ENCODE measurements at regions not wholly inside any gene's neighbourhood (a gene's known extent, or its start where the extent isn't known, plus 50 kb on each side); places are given as distances from the start of the nearest gene placed in this dataset.
"Not testable (repeated sequence)": the region's sequence is repeated elsewhere in the genome, so short reads cannot be mapped to it uniquely, and the experiment has no call there.

DNA sequence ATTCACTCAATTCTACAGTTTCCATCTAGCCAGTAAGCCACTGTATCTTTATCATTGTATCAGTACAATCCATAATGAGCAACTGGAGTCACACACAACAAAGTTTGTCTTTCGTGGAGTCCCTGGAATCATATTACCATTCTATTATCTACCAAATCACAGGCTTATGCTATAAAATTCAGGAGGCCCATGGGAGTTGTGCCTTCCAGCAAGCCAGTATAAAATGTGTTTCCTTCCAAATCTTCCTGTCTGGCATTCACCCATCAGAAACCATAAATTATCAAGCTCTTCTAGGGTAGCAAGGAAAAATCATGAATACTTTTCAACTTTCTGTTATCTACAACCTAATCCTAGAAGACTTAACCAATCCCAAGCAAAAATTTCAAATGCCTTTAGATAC is 1383.3 kb upstream of the PCDH7 start:
- H3K27me3 ChIP-seq, result no peaks in the 10 kb centered on the region
- H3K9me3 ChIP-seq, result no peaks in the 10 kb centered on the region
- WGBS, 2 donors, result 44 to 49% methylated on average over 1 of the region's 1 CpG
- no peak overlapping the region for H3K4me3 ChIP-seq
- H3K36me3 ChIP-seq, result no peaks in the 10 kb centered on the region
- no peak for DNase-seq (ENCODE audit: low spot score in 2 of 2)
- TF ChIP-seq EP300 (IDR thresholded peaks at IDR 0.05) (no peak), POLR2A (IDR thresholded peaks at IDR 0.05) (no peak)
- TF ChIP-seq, protein P1, sequence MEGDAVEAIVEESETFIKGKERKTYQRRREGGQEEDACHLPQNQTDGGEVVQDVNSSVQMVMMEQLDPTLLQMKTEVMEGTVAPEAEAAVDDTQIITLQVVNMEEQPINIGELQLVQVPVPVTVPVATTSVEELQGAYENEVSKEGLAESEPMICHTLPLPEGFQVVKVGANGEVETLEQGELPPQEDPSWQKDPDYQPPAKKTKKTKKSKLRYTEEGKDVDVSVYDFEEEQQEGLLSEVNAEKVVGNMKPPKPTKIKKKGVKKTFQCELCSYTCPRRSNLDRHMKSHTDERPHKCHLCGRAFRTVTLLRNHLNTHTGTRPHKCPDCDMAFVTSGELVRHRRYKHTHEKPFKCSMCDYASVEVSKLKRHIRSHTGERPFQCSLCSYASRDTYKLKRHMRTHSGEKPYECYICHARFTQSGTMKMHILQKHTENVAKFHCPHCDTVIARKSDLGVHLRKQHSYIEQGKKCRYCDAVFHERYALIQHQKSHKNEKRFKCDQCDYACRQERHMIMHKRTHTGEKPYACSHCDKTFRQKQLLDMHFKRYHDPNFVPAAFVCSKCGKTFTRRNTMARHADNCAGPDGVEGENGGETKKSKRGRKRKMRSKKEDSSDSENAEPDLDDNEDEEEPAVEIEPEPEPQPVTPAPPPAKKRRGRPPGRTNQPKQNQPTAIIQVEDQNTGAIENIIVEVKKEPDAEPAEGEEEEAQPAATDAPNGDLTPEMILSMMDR (IDR thresholded peaks at IDR 0.05), result no peak
- no peak overlapping the region for H3K27ac ChIP-seq
- no peaks in the 10 kb centered on the region for H3K4me1 ChIP-seq

DNA sequence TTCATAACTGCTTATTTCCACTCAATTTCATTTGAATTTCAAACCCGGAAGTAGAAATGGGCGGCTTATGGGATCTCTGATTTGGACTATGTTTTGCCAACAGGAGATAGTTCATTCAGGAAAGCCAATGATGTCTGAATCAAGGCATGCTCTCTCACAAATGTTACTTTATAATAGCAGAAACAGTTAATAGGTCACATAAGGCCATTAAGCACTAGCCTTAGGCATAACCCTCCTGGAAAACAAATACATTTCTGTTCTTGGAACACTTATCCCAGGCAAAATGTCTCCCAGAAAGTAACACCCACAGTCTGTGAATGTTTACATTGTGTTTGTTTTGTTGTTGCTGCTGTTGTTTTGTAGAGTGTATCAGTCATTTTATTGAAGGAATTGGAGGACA is 1347.2 kb upstream of the PCDH7 start:
- no peak for DNase-seq (ENCODE audit: low spot score in 2 of 2)
- Histone ChIP-seq H3K4me3 (no peak overlapping the region), H3K9me3 (no peaks in the 10 kb centered on the region), H3K36me3 (no peaks in the 10 kb centered on the region), H3K27ac (no peak overlapping the region), H3K4me1 (no peaks in the 10 kb centered on the region), H3K27me3 (no peaks in the 10 kb centered on the region)
- WGBS, 2 donors, result 63 to 73% methylated on average over 2 of the region's 2 CpGs
- TF ChIP-seq EP300 (IDR thresholded peaks at IDR 0.05) (no peak), POLR2A (IDR thresholded peaks at IDR 0.05) (no peak)
- TF ChIP-seq, protein P1 (IDR thresholded peaks at IDR 0.05), result no peak

GRCh38 chr4:29375716-29376115 is 1344.5 kb upstream of the PCDH7 start:
- DNase-seq (ENCODE audit: low spot score in 2 of 2), result no peak
- no peaks in the 10 kb centered on the region for H3K9me3 ChIP-seq
- no peaks in the 10 kb centered on the region for H3K36me3 ChIP-seq
- TF ChIP-seq POLR2A (IDR thresholded peaks at IDR 0.05) (no peak), EP300 (IDR thresholded peaks at IDR 0.05) (no peak)
- TF ChIP-seq, protein P1 (IDR thresholded peaks at IDR 0.05), result no peak
- H3K27ac ChIP-seq, result no peak overlapping the region
- no peaks in the 10 kb centered on the region for H3K27me3 ChIP-seq
- H3K4me1 ChIP-seq, result no peaks in the 10 kb centered on the region
- no peak overlapping the region for H3K4me3 ChIP-seq
- 14 to 36% methylated on average over 1 of the region's 1 CpG for WGBS, 2 donors

DNA sequence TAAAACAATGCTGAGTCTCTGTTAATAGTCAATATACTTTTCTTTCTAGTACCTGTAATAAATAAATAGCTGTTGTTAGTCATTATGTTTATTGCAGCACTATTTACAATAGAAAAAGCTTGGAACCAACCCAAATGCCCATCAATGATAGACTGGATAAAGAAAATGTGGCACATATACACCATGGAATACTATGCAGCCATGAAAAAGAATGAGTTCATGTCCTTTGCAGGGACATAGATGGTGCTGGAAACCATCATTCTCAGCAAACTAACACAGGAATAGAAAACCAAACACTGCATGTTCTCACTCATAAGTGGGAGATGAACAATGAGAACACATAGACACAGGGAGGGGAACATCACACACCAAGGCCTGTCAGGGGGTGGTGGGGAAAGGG is 1341.9 kb upstream of the PCDH7 start:
- not testable (repeated sequence) for H3K36me3 ChIP-seq; H3K9me3 ChIP-seq; DNase-seq (ENCODE audit: low spot score in 2 of 2); H3K27me3 ChIP-seq; H3K27ac ChIP-seq; H3K4me1 ChIP-seq; H3K4me3 ChIP-seq

DNA sequence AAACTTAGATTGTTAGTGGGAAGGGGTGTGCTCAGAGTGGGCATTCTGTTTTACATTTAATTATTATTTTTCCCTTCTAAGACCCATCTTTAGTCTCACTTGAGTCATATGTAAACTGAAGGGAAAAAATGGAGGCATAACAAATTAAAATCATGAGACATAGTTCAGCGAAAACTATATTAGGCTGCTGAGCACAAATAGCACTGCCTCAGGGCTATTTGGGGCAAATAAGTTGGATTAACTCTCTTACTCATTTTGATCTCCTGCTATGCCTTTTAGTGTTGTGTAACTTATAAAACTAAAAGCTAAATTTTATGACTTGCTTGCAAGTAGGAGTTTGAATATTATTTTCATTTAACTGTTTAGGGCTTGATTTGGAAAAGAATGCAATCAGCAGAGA is 1329.2 kb upstream of the PCDH7 start:
- no peak overlapping the region for H3K27ac ChIP-seq
- no peak for DNase-seq (ENCODE audit: low spot score in 2 of 2)
- TF ChIP-seq EP300 (IDR thresholded peaks at IDR 0.05) (no peak), POLR2A (IDR thresholded peaks at IDR 0.05) (no peak)
- TF ChIP-seq, protein P1 (IDR thresholded peaks at IDR 0.05), result no peak
- no peaks in the 10 kb centered on the region for H3K27me3 ChIP-seq
- no peak overlapping the region for H3K4me3 ChIP-seq
- 83 to 91% methylated on average over 1 of the region's 1 CpG for WGBS, 2 donors
- H3K4me1 ChIP-seq, result no peaks in the 10 kb centered on the region
- H3K9me3 ChIP-seq, result no peaks in the 10 kb centered on the region
- no peaks in the 10 kb centered on the region for H3K36me3 ChIP-seq

GRCh38 chr4:29405116-29405515 is 1315.1 kb upstream of the PCDH7 start:
- H3K4me3 ChIP-seq, result no peak overlapping the region
- no peaks in the 10 kb centered on the region for H3K36me3 ChIP-seq
- H3K4me1 ChIP-seq, result no peaks in the 10 kb centered on the region
- 33 to 39% methylated on average over 3 of the region's 3 CpGs for WGBS, 2 donors
- H3K27ac ChIP-seq, result no peak overlapping the region
- H3K27me3 ChIP-seq, result no peaks in the 10 kb centered on the region
- H3K9me3 ChIP-seq, result no peaks in the 10 kb centered on the region
- DNase-seq (ENCODE audit: low spot score in 2 of 2), result no peak
- TF ChIP-seq, protein P1 (IDR thresholded peaks at IDR 0.05), result no peak
- TF ChIP-seq POLR2A (IDR thresholded peaks at IDR 0.05) (no peak), EP300 (IDR thresholded peaks at IDR 0.05) (no peak)

Measured in tibial nerve (tissue), 4 donors.